ENCODE measurements at regions not wholly inside any gene's neighbourhood (a gene's known extent, or its start where the extent isn't known, plus 50 kb on each side); places are given as distances from the start of the nearest gene placed in this dataset.

DNA sequence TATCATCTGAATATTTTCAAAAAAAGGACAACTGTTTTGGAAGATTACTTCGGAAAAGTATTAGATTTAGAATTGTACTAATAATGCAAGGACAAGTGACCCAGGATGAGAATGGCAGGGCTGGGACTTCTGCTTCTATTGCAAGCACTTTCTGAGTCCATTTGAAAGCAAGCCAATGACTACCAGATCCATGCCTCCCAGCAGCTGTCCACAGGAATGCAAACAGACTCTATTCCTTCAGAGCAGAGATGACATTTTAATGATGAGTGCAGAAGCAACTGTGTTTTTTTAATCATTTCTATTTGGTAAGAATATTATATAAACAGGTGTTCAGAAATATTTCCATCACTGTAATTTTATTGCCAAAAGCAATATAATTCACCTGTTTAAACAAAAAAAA, 456.7 kb downstream of the SOX11 start:
- no peak for TF ChIP-seq EZH2 (IDR thresholded peaks at IDR 0.05; ENCODE audit: low read depth)
- TF ChIP-seq, protein P1, sequence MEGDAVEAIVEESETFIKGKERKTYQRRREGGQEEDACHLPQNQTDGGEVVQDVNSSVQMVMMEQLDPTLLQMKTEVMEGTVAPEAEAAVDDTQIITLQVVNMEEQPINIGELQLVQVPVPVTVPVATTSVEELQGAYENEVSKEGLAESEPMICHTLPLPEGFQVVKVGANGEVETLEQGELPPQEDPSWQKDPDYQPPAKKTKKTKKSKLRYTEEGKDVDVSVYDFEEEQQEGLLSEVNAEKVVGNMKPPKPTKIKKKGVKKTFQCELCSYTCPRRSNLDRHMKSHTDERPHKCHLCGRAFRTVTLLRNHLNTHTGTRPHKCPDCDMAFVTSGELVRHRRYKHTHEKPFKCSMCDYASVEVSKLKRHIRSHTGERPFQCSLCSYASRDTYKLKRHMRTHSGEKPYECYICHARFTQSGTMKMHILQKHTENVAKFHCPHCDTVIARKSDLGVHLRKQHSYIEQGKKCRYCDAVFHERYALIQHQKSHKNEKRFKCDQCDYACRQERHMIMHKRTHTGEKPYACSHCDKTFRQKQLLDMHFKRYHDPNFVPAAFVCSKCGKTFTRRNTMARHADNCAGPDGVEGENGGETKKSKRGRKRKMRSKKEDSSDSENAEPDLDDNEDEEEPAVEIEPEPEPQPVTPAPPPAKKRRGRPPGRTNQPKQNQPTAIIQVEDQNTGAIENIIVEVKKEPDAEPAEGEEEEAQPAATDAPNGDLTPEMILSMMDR (conservative IDR thresholded peaks at IDR 0.05), result no peak
- Histone ChIP-seq H3K4me2 (no peak overlapping the region), H3K9me2 (ENCODE audit: insufficient read depth) (no peaks in the 10 kb centered on the region), H3K36me3 (ENCODE audit: low read depth) (no peaks in the 10 kb centered on the region), H3K79me2 (ENCODE audit: low read depth) (no peaks in the 10 kb centered on the region), H4K20me1 (ENCODE audit: insufficient read depth) (no peaks in the 10 kb centered on the region), H3K4me3 (no peak overlapping the region), H2AFZ (no peak overlapping the region), H3K27ac (no peak overlapping the region), H3K9me3 (ENCODE audit: insufficient read depth, low read depth) (no peaks in the 10 kb centered on the region), H3F3A (ENCODE audit: insufficient read depth, low read depth) (no peaks in the 10 kb centered on the region), H3K27me3 (ENCODE audit: insufficient read depth, low read depth) (no peaks in the 10 kb centered on the region), H3K4me1 (replicated peaks; ENCODE audit: insufficient read depth) (no peaks in the 10 kb centered on the region)
- ChIA-PET CTCF (no interaction called here), POLR2A (ENCODE audit: unreplicated experiment) (no interaction called here)
- no TSS peak for BruUV-seq (replicated peaks)
- intact Hi-C loops (cut with micrococcal nuclease; ENCODE audit: unreplicated experiment), result no loop called here
- DNase-seq, result no peak

DNA sequence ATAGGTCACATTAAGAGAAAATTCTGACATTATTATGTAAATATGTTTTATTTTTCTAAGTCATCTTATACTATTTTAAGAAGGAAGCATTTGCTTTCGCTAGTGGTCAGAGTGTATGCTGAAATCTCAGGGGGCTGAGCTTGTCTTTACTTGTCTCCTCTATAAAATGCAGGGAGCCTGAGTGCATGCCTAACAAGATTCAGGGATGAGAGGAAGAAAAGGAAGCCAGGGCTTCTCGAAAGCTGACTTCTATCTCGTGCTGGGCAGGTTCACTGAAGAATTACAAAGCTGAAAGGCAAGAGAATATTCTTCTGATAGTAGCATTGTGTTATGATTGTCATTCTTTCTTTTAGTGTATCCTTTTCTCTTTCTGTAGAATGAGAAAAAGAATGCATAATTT, 467.4 kb downstream of the SOX11 start:
- H3K4me2 ChIP-seq, result no peak overlapping the region
- ChIA-PET POLR2A (ENCODE audit: unreplicated experiment) (no interaction called here), CTCF (no interaction called here)
- no peaks in the 10 kb centered on the region for H3K79me2 ChIP-seq (ENCODE audit: low read depth)
- no peak for DNase-seq
- no peaks in the 10 kb centered on the region for H3K9me3 ChIP-seq (ENCODE audit: insufficient read depth, low read depth)
- no peak overlapping the region for H3K27ac ChIP-seq
- no peaks in the 10 kb centered on the region for H3K9me2 ChIP-seq (ENCODE audit: insufficient read depth)
- no peaks in the 10 kb centered on the region for H3K36me3 ChIP-seq (ENCODE audit: low read depth)
- no peaks in the 10 kb centered on the region for H3K27me3 ChIP-seq (ENCODE audit: insufficient read depth, low read depth)
- H3F3A ChIP-seq (ENCODE audit: insufficient read depth, low read depth), result no peaks in the 10 kb centered on the region
- TF ChIP-seq EZH2 (IDR thresholded peaks at IDR 0.05; ENCODE audit: low read depth), result no peak
- TF ChIP-seq, protein P1 (conservative IDR thresholded peaks at IDR 0.05), result no peak
- H2AFZ ChIP-seq, result peak overlapping the region; percentile 36; the same call in 1 of the 2 replicates
- H3K4me1 ChIP-seq (replicated peaks; ENCODE audit: insufficient read depth), result no peaks in the 10 kb centered on the region
- intact Hi-C loops (cut with micrococcal nuclease; ENCODE audit: unreplicated experiment), result no loop called here
- H3K4me3 ChIP-seq, result no peak overlapping the region
- BruUV-seq (replicated peaks), result no TSS peak
- H4K20me1 ChIP-seq (ENCODE audit: insufficient read depth), result no peaks in the 10 kb centered on the region

DNA sequence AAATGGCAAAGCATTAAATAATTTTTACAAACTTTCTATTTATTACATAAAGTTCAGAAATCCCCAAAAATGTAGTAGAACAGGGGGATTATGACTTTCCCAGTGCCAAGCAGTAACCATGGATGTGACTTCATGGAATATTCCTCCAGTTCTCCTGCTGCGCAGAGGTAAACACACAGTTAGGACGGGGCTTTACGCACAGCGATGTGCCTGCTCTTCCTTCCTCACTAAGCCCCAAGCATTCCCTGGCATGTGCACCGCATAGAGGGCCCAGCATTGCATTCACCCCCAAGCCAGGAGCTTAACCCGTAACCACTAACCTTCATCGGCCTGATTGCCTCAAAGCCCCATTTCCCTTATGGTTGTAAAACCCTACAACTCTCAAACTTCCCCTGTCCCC, 471.7 kb downstream of the SOX11 start:
- Histone ChIP-seq H3K27me3 (ENCODE audit: insufficient read depth, low read depth) (peaks cover 6% of the 10 kb centered on the region; the same call in 1 of the 2 replicates), H3K9me2 (ENCODE audit: insufficient read depth) (no peaks in the 10 kb centered on the region), H4K20me1 (ENCODE audit: insufficient read depth) (no peaks in the 10 kb centered on the region), H3K4me2 (no peak overlapping the region), H3K79me2 (ENCODE audit: low read depth) (no peaks in the 10 kb centered on the region), H3K4me1 (replicated peaks; ENCODE audit: insufficient read depth) (no peaks in the 10 kb centered on the region), H3K4me3 (no peak overlapping the region), H3K9me3 (ENCODE audit: insufficient read depth, low read depth) (no peaks in the 10 kb centered on the region), H2AFZ (no peak overlapping the region), H3K27ac (no peak overlapping the region), H3F3A (ENCODE audit: insufficient read depth, low read depth) (no peaks in the 10 kb centered on the region), H3K36me3 (ENCODE audit: low read depth) (no peaks in the 10 kb centered on the region)
- ChIA-PET CTCF (no interaction called here), POLR2A (ENCODE audit: unreplicated experiment) (no interaction called here)
- BruUV-seq (replicated peaks), result no TSS peak
- TF ChIP-seq EZH2 (IDR thresholded peaks at IDR 0.05; ENCODE audit: low read depth), result no peak
- TF ChIP-seq, protein P1 (conservative IDR thresholded peaks at IDR 0.05), result no peak
- intact Hi-C loops (cut with micrococcal nuclease; ENCODE audit: unreplicated experiment), result no loop called here
- no peak for DNase-seq

Measured in PC-9 (cell line).